PC-9 (cell line): ENCODE measurements at regions not wholly inside any gene's neighbourhood (a gene's known extent, or its start where the extent isn't known, plus 50 kb on each side); places are given as distances from the start of the nearest gene placed in this dataset.

Experiments
- BruUV-seq: library from RNA; stranded (reverse); fragments of 400-500 nt; replicated peaks from 2 replicates; lab custom pipeline; 2021; lab: Mats Ljungman, UMichigan
- CTCF ChIA-PET: fragments of 300-600 bp; sonication (Branson Sonifier 250); formaldehyde crosslinking; loops from one replicate; lab custom pipeline; 2022; ENCODE audit warnings: antibody characterized with exemption; lab: Charles Lee
- POLR2A ChIA-PET: fragments of 300-600 bp; sonication (Branson Sonifier 250); formaldehyde crosslinking; loops from one replicate; lab custom pipeline; 2022; ENCODE audit warnings: antibody characterized with exemption; ENCODE audit not compliant: unreplicated experiment; lab: Charles Lee
- DNase-seq, 2 experiments: peaks; one replicate each; pipeline versions ENCODE4 v3.0.0 to v3.0.0-alpha.2; 2015 to 2022; ENCODE audit warnings: mixed read lengths in 1 of 2
- H2AFZ ChIP-seq: fragments of 200-600 bp; sonication (generic); 2 replicates; pipeline ENCODE4 v1.8.1; 2017; ENCODE audit warnings: antibody characterized with exemption
- H3F3A ChIP-seq: fragments of 200-600 bp; sonication (generic); 2 replicates; pipeline ENCODE4 v1.8.1; 2017; ENCODE audit warnings: antibody characterized with exemption, mild to moderate bottlenecking, low read depth; ENCODE audit not compliant: insufficient read depth
- H3K27ac ChIP-seq: fragments of 200-600 bp; sonication (generic); 2 replicates; pipeline ENCODE4 v1.6.1; 2016; ENCODE audit warnings: mixed run types
- H3K27me3 ChIP-seq: fragments of 200-600 bp; sonication (generic); 2 replicates; pipeline ENCODE4 v1.6.1; 2016; ENCODE audit warnings: low read depth, mixed run types; ENCODE audit not compliant: insufficient read depth
- H3K36me3 ChIP-seq: fragments of 200-600 bp; sonication (generic); 2 replicates; pipeline ENCODE4 v1.6.1; 2016; ENCODE audit warnings: low read depth, mixed run types
- H3K4me1 ChIP-seq: fragments of 200-600 bp; sonication (generic); replicated peaks from 2 replicates; pipeline ENCODE4 v1.6.1; 2016; ENCODE audit warnings: mixed run types; ENCODE audit not compliant: insufficient read depth
- H3K4me2 ChIP-seq: fragments of 200-600 bp; sonication (generic); 2 replicates; pipeline ENCODE4 v1.6.1; 2017; ENCODE audit warnings: mixed run types
- H3K4me3 ChIP-seq: fragments of 200-600 bp; sonication (generic); 2 replicates; pipeline ENCODE4 v1.6.1; 2016; ENCODE audit warnings: mixed run types
- H3K79me2 ChIP-seq: fragments of 200-600 bp; sonication (generic); 2 replicates; pipeline ENCODE4 v1.6.1; 2017; ENCODE audit warnings: low read depth, mixed run types
- H3K9me2 ChIP-seq: fragments of 200-600 bp; sonication (generic); 2 replicates; pipeline ENCODE4 v1.8.1; 2017; ENCODE audit warnings: mild to moderate bottlenecking; ENCODE audit not compliant: insufficient read depth
- H3K9me3 ChIP-seq: fragments of 200-600 bp; sonication (generic); 2 replicates; pipeline ENCODE4 v1.8.1; 2016; ENCODE audit warnings: low read depth; ENCODE audit not compliant: insufficient read depth
- H4K20me1 ChIP-seq: fragments of 200-600 bp; sonication (generic); 2 replicates; pipeline ENCODE4 v1.8.1; 2017; ENCODE audit not compliant: insufficient read depth
- CTCF ChIP-seq: fragments of 200-600 bp; sonication (generic); conservative IDR thresholded peaks from 2 replicates; pipeline ENCODE4 v1.6.1; 2017; ENCODE audit warnings: mixed run types, antibody characterized with exemption, mild to moderate bottlenecking, moderate library complexity
- EZH2 ChIP-seq: fragments of 200-600 bp; sonication (generic); IDR thresholded peaks from 2 replicates; pipeline ENCODE4 v1.8.0; 2017; ENCODE audit warnings: antibody characterized with exemption, low read depth
- intact Hi-C: fragments of 100-400 bp; cut with micrococcal nuclease; formaldehyde crosslinking; loops from one replicate; pipeline ENCODE4 v1.10.0; 2022; ENCODE audit not compliant: unreplicated experiment

- Histone ChIP-seq H3K36me3 (no peaks in the 10 kb centered on the region), H3K79me2 (no peaks in the 10 kb centered on the region), H3K4me2 (no peak overlapping the region), H3K4me1 (peaks cover 15% of the 10 kb centered on the region; the same call in 1 of the 2 replicates), H3K27me3 (no peaks in the 10 kb centered on the region), H2AFZ (no peak overlapping the region), H3K9me2 (no peaks in the 10 kb centered on the region), H3K4me3 (no peak overlapping the region), H4K20me1 (no peaks in the 10 kb centered on the region), H3K27ac (no peak overlapping the region), H3F3A (0 out of 2 replicates have a peak, but pooled peaks cover 3% of the 10 kb centered on the region), H3K9me3 (no peaks in the 10 kb centered on the region)
- CTCF ChIA-PET: no interaction called here
- intact Hi-C loops: no loop called here
- TF ChIP-seq EZH2 (no peak), CTCF (no peak)
- no peak for DNase-seq
- POLR2A ChIA-PET: no interaction called here
- BruUV-seq: no TSS peak
Measured at GRCh38 chr1:87400813-87401212, 72.1 kb downstream of the LMO4 start.

DNA sequence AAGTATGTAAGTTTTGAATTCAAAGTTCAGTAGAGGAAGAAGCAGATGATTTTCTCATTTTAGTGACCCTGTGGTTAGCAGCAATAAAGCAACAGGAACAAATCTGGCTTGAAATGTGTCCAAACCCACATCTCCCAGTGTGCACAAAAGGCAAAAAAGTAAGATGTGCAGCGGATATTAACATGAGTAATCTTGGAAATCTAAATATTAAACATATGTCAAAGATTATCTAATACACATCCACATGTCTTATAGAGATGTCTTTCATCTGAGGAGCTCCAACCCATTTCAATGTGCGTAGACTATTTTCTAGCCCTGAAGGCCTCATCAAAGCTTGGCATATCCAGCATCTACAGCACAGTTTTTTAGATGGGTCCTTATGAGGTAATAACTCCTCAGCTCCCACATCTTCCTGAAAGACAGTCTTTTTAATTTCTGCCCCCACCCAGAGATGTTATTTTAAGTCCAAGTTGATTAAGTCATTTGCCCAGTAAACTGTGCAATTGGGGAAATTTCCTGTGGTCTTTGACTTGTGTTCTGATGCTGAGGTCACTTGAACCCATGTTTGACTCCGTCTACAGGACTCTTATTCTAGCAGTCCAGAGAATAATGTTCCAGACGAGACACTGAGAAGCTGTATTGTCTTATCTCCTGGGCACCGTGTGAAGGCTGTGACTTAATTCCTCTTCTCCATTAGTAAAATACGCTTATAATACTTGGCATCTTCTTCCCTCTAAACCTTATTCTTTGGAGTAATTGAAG is 73.7 kb downstream of the LMO4 start:
- H3K36me3 ChIP-seq: no peaks in the 10 kb centered on the region
- no peak overlapping the region for H2AFZ ChIP-seq
- TF ChIP-seq EZH2 (no peak), CTCF (no peak)
- H3K9me2 ChIP-seq: no peaks in the 10 kb centered on the region
- no peak for DNase-seq
- no TSS peak for BruUV-seq
- no peaks in the 10 kb centered on the region for H4K20me1 ChIP-seq
- no peak overlapping the region for H3K27ac ChIP-seq
- H3K4me1 ChIP-seq: peaks cover 15% of the 10 kb centered on the region; the same call in 1 of the 2 replicates
- no peaks in the 10 kb centered on the region for H3K27me3 ChIP-seq
- POLR2A ChIA-PET: no interaction called here
- no peaks in the 10 kb centered on the region for H3K9me3 ChIP-seq
- H3K4me2 ChIP-seq: no peak overlapping the region
- H3K79me2 ChIP-seq: no peaks in the 10 kb centered on the region
- H3F3A ChIP-seq: 0 out of 2 replicates have a peak, but pooled peaks cover 3% of the 10 kb centered on the region
- no peak overlapping the region for H3K4me3 ChIP-seq
- intact Hi-C loops: no loop called here
- CTCF ChIA-PET: interaction anchor here (0.7 kb wide), 1 partner anchor 252 kb away, joined by 3 read pairs; no protein-coding TSS in a partner anchor

GRCh38 chr1:87403061-87403820 is 74.6 kb downstream of the LMO4 start:
- no peaks in the 10 kb centered on the region for H3K9me3 ChIP-seq
- intact Hi-C loops: no loop called here
- no peaks in the 10 kb centered on the region for H3K79me2 ChIP-seq
- no peak for DNase-seq
- ChIA-PET POLR2A (no interaction called here), CTCF (no interaction called here)
- no peak overlapping the region for H3K27ac ChIP-seq
- H2AFZ ChIP-seq: no peak overlapping the region
- TF ChIP-seq EZH2 (no peak), CTCF (no peak)
- H3K4me2 ChIP-seq: no peak overlapping the region
- H3K9me2 ChIP-seq: no peaks in the 10 kb centered on the region
- no TSS peak for BruUV-seq
- no peak overlapping the region for H3K4me3 ChIP-seq
- H3F3A ChIP-seq: 0 out of 2 replicates have a peak, but pooled peaks cover 3% of the 10 kb centered on the region
- peaks cover 15% of the 10 kb centered on the region; the same call in 1 of the 2 replicates for H3K4me1 ChIP-seq
- H4K20me1 ChIP-seq: no peaks in the 10 kb centered on the region
- H3K27me3 ChIP-seq: no peaks in the 10 kb centered on the region
- H3K36me3 ChIP-seq: no peaks in the 10 kb centered on the region
